ENCODE measurements at regions not wholly inside any gene's neighbourhood (a gene's known extent, or its start where the extent isn't known, plus 50 kb on each side); places are given as distances from the start of the nearest gene placed in this dataset.
"Not testable (repeated sequence)": the region's sequence is repeated elsewhere in the genome, so short reads cannot be mapped to it uniquely, and the experiment has no call there.

DNA sequence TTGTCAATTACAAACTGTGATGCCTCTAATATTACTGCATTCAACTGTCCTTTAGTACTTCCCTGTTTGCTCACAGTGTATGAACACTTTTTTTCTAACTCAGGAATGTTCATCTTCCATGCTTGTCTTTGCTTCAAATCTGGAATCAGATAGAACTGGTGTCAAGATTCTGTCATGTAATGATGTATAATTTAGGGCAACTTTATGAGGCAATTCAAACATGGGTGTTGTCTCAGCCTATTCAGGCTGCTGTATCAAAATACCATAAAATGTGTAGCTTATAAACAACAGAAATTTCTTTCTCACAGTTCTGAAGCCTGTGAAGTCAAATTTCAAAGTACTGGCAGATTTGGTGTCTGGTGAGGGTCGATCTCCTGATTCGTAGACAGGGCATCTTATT lies 1012.9 kb downstream of the RAB28 start:
- no peaks in the 10 kb centered on the region for H3K79me2 ChIP-seq (ENCODE audit: insufficient read depth, low read length)
- H3K4me2 ChIP-seq (ENCODE audit: low read length): no peak overlapping the region
- no peak overlapping the region for H3K4me3 ChIP-seq (replicated peaks in 1 of 2; ENCODE audit: low read depth in 1 of 2, low read length in 2 of 2)
- CTCF ChIA-PET: no interaction called here
- no peaks in the 10 kb centered on the region for H3K9me3 ChIP-seq (ENCODE audit: control insufficient read depth in 1 of 2, insufficient read depth in 1 of 2, low read depth in 1 of 2, low read length in 2 of 2)
- no peaks in the 10 kb centered on the region for H3K27me3 ChIP-seq (ENCODE audit: insufficient read depth, low read length)
- POLR2A ChIA-PET: no interaction called here
- no peak for ATAC-seq
- no peak for DNase-seq (ENCODE audit: low read depth, low spot score)
- no peak overlapping the region for H2AFZ ChIP-seq (ENCODE audit: low read depth, low read length, poor library complexity, severe bottlenecking)
- RAD21 ChIA-PET (ENCODE audit: low non-redundant PET in 1 of 2, low total read pairs in 2 of 2, uncharacterized antibody in 2 of 2, unreplicated experiment in 2 of 2): no interaction called here
- BruUV-seq (replicated peaks): no TSS peak
- no peaks in the 10 kb centered on the region for H4K20me1 ChIP-seq (ENCODE audit: insufficient read depth)
- no peaks in the 10 kb centered on the region for H3K36me3 ChIP-seq (ENCODE audit: control insufficient read depth in 1 of 2, insufficient read depth in 2 of 2, low read length in 2 of 2)
- no peak overlapping the region for H3K9ac ChIP-seq (ENCODE audit: low read length)
- H3K27ac ChIP-seq (ENCODE audit: low read depth, low read length): no peak overlapping the region
- no peaks in the 10 kb centered on the region for H3K9me2 ChIP-seq (ENCODE audit: insufficient read depth)
- intact Hi-C loops (cut with micrococcal nuclease): no loop called here
- no peaks in the 10 kb centered on the region for H3K4me1 ChIP-seq (ENCODE audit: control insufficient read depth in 1 of 2, insufficient read depth in 2 of 2, low read length in 2 of 2)
- TF ChIP-seq TCF7L2 (IDR thresholded peaks at IDR 0.05; ENCODE audit: borderline replicate concordance, extremely low read depth, insufficient read depth, insufficient read length): no peak
- no peak for TF ChIP-seq SRF (IDR thresholded peaks at IDR 0.05; ENCODE audit: low read depth)
- no peak for TF ChIP-seq EZH2phosphoT487 (IDR thresholded peaks at IDR 0.05; ENCODE audit: borderline replicate concordance)
- TF ChIP-seq POLR2AphosphoS5 (IDR thresholded peaks at IDR 0.05; ENCODE audit: low read depth, low read length): no peak

DNA sequence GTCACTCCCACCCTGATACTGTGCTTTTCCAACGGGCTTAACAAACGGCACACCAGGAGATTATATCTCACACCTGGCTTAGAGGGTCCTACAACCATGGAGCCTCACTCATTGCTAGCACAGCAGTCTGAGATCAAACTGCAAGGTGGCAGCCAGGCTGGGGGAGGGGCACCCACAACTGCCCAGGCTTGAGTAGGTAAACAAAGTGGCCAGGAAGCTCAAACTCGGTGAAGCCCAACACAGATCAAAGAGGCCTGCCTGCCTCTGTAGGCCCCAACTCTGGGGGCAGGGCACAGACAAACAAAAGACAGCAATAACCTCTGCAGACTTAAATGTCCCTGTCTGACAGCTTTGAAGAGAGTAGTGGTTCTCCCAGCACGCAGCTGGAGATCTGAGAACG lies 1022.6 kb downstream of the RAB28 start:
- BruUV-seq (replicated peaks); H4K20me1 ChIP-seq (ENCODE audit: insufficient read depth); H3K4me1 ChIP-seq (ENCODE audit: control insufficient read depth in 1 of 2, insufficient read depth in 2 of 2, low read length in 2 of 2); H3K36me3 ChIP-seq (ENCODE audit: control insufficient read depth in 1 of 2, insufficient read depth in 2 of 2, low read length in 2 of 2); intact Hi-C loops (cut with micrococcal nuclease); CTCF ChIA-PET; ATAC-seq; H3K9me3 ChIP-seq (ENCODE audit: control insufficient read depth in 1 of 2, insufficient read depth in 1 of 2, low read depth in 1 of 2, low read length in 2 of 2); H3K4me2 ChIP-seq (ENCODE audit: low read length); H3K9me2 ChIP-seq (ENCODE audit: insufficient read depth); RAD21 ChIA-PET (ENCODE audit: low non-redundant PET in 1 of 2, low total read pairs in 2 of 2, uncharacterized antibody in 2 of 2, unreplicated experiment in 2 of 2); H3K9ac ChIP-seq (ENCODE audit: low read length); H3K27ac ChIP-seq (ENCODE audit: low read depth, low read length); POLR2A ChIA-PET; H3K79me2 ChIP-seq (ENCODE audit: insufficient read depth, low read length); H3K4me3 ChIP-seq (replicated peaks in 1 of 2; ENCODE audit: low read depth in 1 of 2, low read length in 2 of 2); DNase-seq (ENCODE audit: low read depth, low spot score); H2AFZ ChIP-seq (ENCODE audit: low read depth, low read length, poor library complexity, severe bottlenecking); H3K27me3 ChIP-seq (ENCODE audit: insufficient read depth, low read length): not testable (repeated sequence)
- peak; percentile 27 for TF ChIP-seq TCF7L2 (IDR thresholded peaks at IDR 0.05; ENCODE audit: borderline replicate concordance, extremely low read depth, insufficient read depth, insufficient read length)
